ENCODE measurements at regions not wholly inside any gene's neighbourhood (a gene's known extent, or its start where the extent isn't known, plus 50 kb on each side); places are given as distances from the start of the nearest gene placed in this dataset.

DNA sequence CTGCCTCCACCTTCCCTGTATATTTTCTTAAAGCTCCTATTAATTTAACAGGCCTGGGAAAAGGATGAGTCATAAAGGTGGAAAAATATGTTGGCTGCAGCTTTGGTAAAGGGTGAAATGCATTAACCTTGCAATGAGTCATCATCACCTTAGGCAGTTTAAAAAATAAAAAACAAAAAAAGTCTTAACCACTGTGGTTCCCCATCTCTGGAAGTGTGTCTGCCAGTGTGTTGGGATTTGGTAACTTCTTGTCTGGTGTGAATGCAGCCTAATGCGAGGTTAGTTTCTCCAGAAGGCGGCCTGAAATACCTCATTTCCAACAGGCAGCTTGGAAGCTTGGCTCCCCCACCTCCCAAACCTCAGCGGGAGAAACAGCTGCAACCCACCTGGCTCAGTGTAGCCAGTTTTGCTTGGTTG is 265.3 kb upstream of the GAS1 start:
- no peak overlapping the region for H3K14ac ChIP-seq (ENCODE audit: insufficient read depth, low read length)
- no peak overlapping the region for H2BK12ac ChIP-seq (ENCODE audit: insufficient read length, low read depth, low read length)
- TF ChIP-seq, protein P1, sequence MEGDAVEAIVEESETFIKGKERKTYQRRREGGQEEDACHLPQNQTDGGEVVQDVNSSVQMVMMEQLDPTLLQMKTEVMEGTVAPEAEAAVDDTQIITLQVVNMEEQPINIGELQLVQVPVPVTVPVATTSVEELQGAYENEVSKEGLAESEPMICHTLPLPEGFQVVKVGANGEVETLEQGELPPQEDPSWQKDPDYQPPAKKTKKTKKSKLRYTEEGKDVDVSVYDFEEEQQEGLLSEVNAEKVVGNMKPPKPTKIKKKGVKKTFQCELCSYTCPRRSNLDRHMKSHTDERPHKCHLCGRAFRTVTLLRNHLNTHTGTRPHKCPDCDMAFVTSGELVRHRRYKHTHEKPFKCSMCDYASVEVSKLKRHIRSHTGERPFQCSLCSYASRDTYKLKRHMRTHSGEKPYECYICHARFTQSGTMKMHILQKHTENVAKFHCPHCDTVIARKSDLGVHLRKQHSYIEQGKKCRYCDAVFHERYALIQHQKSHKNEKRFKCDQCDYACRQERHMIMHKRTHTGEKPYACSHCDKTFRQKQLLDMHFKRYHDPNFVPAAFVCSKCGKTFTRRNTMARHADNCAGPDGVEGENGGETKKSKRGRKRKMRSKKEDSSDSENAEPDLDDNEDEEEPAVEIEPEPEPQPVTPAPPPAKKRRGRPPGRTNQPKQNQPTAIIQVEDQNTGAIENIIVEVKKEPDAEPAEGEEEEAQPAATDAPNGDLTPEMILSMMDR (conservative IDR thresholded peaks at IDR 0.05), result no peak
- H3K4me2 ChIP-seq (ENCODE audit: insufficient read depth, insufficient read length, low read length), result no peak overlapping the region
- H3T11ph ChIP-seq (ENCODE audit: low read length), result no peak overlapping the region
- no peaks in the 10 kb centered on the region for H3K36me3 Mint-ChIP-seq (ENCODE audit: insufficient read depth in 1 of 3, low read depth in 3 of 3)
- no peak overlapping the region for H2BK20ac ChIP-seq (ENCODE audit: low read depth, low read length, poor library complexity, severe bottlenecking)
- H4K20me1 ChIP-seq (ENCODE audit: control insufficient read depth, insufficient read depth, insufficient read length), result no peaks in the 10 kb centered on the region
- DNase-seq, result peak; percentile 36
- no peak overlapping the region for H2AK5ac ChIP-seq (ENCODE audit: insufficient read length, low read length)
- no peaks in the 10 kb centered on the region; the same call in none of the 2 replicates for H3K4me1 ChIP-seq (ENCODE audit: insufficient read depth, low read length)
- H4K8ac ChIP-seq (replicated peaks; ENCODE audit: insufficient read length, low read depth, low read length), result no peak overlapping the region
- H3K27me3 ChIP-seq (ENCODE audit: insufficient read depth, low read length), result no peaks in the 10 kb centered on the region
- H3K23ac ChIP-seq (ENCODE audit: insufficient read length, low read depth, low read length), result no peak overlapping the region
- no peaks in the 10 kb centered on the region for H3K79me2 ChIP-seq (ENCODE audit: insufficient read depth, low read length)
- H3K56ac ChIP-seq (ENCODE audit: insufficient read length, low read depth, low read length), result no peak overlapping the region
- H3K27ac Mint-ChIP-seq, result no peak overlapping the region
- H2BK5ac ChIP-seq (ENCODE audit: insufficient read length, low read length), result no peak overlapping the region
- no peaks in the 10 kb centered on the region for H3K9me3 ChIP-seq (ENCODE audit: control insufficient read depth, low read depth, low read length)
- peaks cover 4 to 33% of the 10 kb centered on the region in 2 experiments for H3K4me1 Mint-ChIP-seq
- H3K18ac ChIP-seq (ENCODE audit: insufficient read length, low read depth, low read length), result no peak overlapping the region
- no peak overlapping the region for H3K4ac ChIP-seq (ENCODE audit: low read depth, low read length)
- WGBS (ENCODE audit: extremely low coverage, insufficient read length, low lambda C conversion rate), result no CpG with 5 or more reads among the region's 3 CpGs
- H4K91ac ChIP-seq (ENCODE audit: insufficient read length, low read depth, low read length), result no peak overlapping the region
- H3K9me3 Mint-ChIP-seq, result no peaks in the 10 kb centered on the region
- no peak overlapping the region for H2BK120ac ChIP-seq (ENCODE audit: low read depth, low read length, poor library complexity, severe bottlenecking)
- H4K5ac ChIP-seq (ENCODE audit: insufficient read length, low read depth, low read length), result no peak overlapping the region
- H3K79me1 ChIP-seq (ENCODE audit: insufficient read depth, low read depth, low read length, poor library complexity, severe bottlenecking), result no peaks in the 10 kb centered on the region
- H3K9ac ChIP-seq (ENCODE audit: extremely low read depth, insufficient read length, low read length), result no peak overlapping the region
- H2BK15ac ChIP-seq (ENCODE audit: low read depth, low read length), result no peak overlapping the region
- no peak overlapping the region for H2AFZ ChIP-seq (ENCODE audit: low read length)
- H3K27me3 Mint-ChIP-seq (ENCODE audit: low read depth), result peaks cover 8% of the 10 kb centered on the region
- no peak overlapping the region for H3K27ac ChIP-seq (ENCODE audit: insufficient read length, low read depth, low read length)
- no peaks in the 10 kb centered on the region for H3K23me2 ChIP-seq (ENCODE audit: insufficient read length, low read depth, low read length, poor library complexity, severe bottlenecking)
- no peak overlapping the region for H3K4me3 Mint-ChIP-seq
